BJ (cell line): ENCODE measurements at regions not wholly inside any gene's neighbourhood (a gene's known extent, or its start where the extent isn't known, plus 50 kb on each side); places are given as distances from the start of the nearest gene placed in this dataset.

ENCODE experiments used
- CTCF ChIA-PET: fragments of 350-600 bp; formaldehyde crosslinking; extraction: SDS; loops from one replicate; lab custom pipeline; 2021; ENCODE audit warnings: antibody characterized with exemption, inconsistent platforms; lab: Yijun Ruan, JAX
- POLR2A ChIA-PET: fragments of 300-600 bp; sonication (Branson Sonifier 250); formaldehyde crosslinking; extraction: SDS; loops from one replicate; lab custom pipeline; 2021; ENCODE audit warnings: antibody characterized with exemption; lab: Charles Lee
- DNase-seq: peaks from one replicate; pipeline ENCODE4 v3.0.0-alpha.2; 2011; ENCODE audit warnings: low read depth
- H3K27me3 ChIP-seq: 2 replicates; pipeline ENCODE4 v1.6.0; 2011; ENCODE audit warnings: low read length; ENCODE audit not compliant: control insufficient read depth, insufficient read depth
- H3K36me3 ChIP-seq: 2 replicates; pipeline ENCODE4 v1.5.1; 2011; ENCODE audit warnings: low read length; ENCODE audit not compliant: control insufficient read depth, insufficient read depth
- H3K4me3 ChIP-seq: 2 replicates; pipeline ENCODE4 v1.5.1; 2011; ENCODE audit warnings: low read depth, mild to moderate bottlenecking, control low read depth, low read length
- TF ChIP-seq, protein P1 (sequence below): IDR thresholded peaks from 2 replicates; pipeline ENCODE4 v1.5.1; 2011; ENCODE audit warnings: low read depth, mild to moderate bottlenecking, control low read depth, inconsistent platforms, low read length, moderate library complexity; ENCODE audit not compliant: insufficient read depth

DNA sequence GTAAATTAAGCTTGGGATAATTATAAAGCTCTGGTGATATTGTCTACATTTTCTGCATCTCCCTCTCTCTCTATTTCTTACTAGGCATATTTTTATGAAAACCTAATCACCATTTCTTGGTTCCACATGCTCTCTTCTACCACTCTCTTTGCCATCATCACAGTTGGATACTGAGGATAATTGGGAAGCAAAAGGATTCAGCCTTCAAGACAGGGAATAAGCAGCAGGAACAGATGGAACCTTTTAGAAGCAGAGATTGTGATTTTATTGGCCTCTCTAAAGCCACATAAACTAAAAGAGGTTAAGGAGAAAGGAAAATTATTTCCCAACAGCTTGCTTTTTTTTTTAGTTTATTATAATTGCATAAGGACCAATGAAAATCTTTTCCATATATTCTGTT, 226.3 kb upstream of the SPHKAP start:
- Histone ChIP-seq H3K27me3 (no peaks in the 10 kb centered on the region), H3K36me3 (no peaks in the 10 kb centered on the region), H3K4me3 (no peak overlapping the region)
- CTCF ChIA-PET: interaction anchor here (1.4 kb wide), 1 partner anchor 15 kb away, joined by 4 read pairs; no protein-coding TSS in a partner anchor
- TF ChIP-seq, protein P1, sequence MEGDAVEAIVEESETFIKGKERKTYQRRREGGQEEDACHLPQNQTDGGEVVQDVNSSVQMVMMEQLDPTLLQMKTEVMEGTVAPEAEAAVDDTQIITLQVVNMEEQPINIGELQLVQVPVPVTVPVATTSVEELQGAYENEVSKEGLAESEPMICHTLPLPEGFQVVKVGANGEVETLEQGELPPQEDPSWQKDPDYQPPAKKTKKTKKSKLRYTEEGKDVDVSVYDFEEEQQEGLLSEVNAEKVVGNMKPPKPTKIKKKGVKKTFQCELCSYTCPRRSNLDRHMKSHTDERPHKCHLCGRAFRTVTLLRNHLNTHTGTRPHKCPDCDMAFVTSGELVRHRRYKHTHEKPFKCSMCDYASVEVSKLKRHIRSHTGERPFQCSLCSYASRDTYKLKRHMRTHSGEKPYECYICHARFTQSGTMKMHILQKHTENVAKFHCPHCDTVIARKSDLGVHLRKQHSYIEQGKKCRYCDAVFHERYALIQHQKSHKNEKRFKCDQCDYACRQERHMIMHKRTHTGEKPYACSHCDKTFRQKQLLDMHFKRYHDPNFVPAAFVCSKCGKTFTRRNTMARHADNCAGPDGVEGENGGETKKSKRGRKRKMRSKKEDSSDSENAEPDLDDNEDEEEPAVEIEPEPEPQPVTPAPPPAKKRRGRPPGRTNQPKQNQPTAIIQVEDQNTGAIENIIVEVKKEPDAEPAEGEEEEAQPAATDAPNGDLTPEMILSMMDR: no peak
- POLR2A ChIA-PET: no interaction called here
- no peak for DNase-seq

DNA sequence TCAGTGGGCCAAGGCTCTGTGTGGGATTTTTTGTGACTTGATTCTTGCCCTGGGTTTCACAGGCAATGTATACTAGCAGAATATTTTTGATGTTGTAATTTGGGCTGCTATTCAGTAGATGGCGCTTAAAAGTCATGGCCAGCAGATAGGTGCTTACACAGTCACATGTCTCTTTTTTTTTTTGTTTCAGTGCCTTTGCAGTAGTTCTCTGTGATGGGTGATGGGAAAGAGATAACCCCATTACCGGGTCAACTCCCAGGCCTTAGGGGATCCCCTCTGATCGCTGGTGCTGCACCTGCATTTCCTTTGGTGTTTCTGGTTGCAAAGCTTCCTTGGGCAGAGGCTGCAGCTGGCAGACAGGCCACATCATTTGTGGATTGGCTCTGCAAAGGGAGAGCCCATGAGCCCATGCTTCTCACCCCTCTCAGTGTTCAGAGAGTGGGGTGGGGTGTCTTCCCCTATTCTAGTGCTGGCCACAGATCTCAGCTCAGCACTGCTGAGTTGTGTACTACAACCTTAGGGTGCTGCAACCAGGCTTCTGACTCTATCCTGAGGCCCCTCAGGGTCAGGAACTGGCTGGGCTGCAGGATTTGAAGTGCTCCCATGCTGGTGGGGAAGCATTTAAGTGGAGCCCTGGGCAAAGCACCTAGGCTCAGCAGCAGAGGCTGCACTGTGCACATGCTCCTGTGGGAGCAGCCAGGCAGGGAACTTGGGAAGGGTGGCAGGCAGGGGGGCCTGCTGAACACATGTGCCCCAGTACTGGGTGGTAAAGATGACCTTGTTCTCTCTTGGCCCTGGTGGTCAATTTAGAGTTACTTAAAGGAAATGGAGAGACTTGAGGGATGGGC, 219.8 kb upstream of the SPHKAP start:
- no peak for DNase-seq
- ChIA-PET POLR2A (no interaction called here), CTCF (no interaction called here)
- H3K36me3 ChIP-seq: no peaks in the 10 kb centered on the region
- TF ChIP-seq, protein P1: no peak
- no peaks in the 10 kb centered on the region for H3K27me3 ChIP-seq
- H3K4me3 ChIP-seq: no peak overlapping the region

DNA sequence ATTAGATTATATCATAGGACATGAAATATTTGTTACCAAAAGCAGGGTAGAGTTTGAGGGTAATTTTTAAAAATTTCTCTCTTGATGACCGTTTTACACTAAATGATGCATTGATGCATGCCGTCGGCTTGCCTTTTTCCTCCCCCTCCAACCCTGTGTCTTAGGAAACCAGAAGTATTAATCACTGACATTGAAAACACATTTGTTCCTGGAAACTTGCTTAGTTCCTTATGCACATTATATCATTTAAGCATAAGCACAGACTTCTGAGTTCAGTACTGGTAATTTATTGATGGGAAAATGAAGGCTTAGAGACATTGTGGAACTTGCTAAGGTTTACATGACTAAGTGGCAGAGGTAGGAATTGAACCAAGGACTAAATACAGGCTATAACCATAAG, 206.3 kb upstream of the SPHKAP start:
- H3K4me3 ChIP-seq: no peak overlapping the region
- no peaks in the 10 kb centered on the region for H3K27me3 ChIP-seq
- TF ChIP-seq, protein P1: no peak
- CTCF ChIA-PET: no interaction called here
- no peak for DNase-seq
- no peaks in the 10 kb centered on the region for H3K36me3 ChIP-seq
- POLR2A ChIA-PET: no interaction called here

DNA sequence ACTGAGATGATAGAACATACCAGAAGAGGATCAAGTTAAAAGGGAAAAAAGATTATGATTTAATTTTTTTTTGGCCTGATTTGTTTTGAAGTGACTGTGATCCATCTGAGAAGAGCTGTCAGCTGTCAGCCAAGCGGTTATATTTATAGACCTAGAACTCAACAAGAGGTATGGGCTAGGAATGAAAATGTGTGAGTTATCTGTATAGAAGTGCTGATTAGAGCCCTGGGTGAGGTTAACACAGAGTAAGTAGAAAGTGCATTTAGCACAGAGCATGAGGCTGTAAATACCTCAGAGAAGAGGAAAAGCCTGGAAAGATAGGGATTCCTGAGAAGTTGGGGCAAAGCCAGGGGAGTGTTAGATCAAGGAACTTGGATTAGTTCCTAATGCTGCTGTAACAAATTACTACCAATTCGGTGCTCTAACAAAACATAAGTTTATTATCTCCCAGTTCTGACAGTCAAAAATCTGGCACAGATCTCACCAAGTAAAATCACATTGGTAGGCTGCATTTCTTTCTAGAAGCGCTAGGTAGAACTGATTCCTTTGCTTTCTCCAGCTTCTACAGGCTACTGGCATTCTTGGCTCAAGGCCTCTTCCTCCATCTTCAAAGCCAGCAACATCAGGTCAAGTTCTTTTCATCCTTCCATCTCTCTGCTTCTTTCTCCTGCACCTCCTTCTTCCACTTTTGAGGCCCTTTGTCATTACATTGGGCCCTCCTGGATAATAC, 197.4 kb upstream of the SPHKAP start:
- ChIA-PET POLR2A (no interaction called here), CTCF (no interaction called here)
- TF ChIP-seq, protein P1: no peak
- H3K36me3 ChIP-seq: no peaks in the 10 kb centered on the region
- no peaks in the 10 kb centered on the region for H3K27me3 ChIP-seq
- DNase-seq: no peak
- no peak overlapping the region for H3K4me3 ChIP-seq

DNA sequence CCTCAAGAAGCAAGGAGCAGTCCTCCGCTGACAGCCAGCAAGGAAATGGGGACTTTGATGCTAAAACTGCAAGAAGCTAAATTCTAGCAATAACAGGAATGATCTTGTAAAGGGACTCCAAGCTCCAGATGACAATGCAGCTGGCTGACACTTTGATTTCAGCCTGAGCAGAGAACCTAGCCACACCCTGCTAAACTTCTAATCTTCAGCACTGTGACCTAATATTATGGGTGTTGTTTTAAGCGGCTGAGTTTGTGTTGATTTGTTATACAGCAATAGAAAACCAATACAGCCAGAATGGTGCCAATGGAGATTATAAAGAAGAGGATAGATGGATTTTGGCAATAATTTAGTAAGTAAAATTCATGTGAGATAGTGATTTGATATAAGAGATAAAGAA, 196.7 kb upstream of the SPHKAP start:
- TF ChIP-seq, protein P1: no peak
- DNase-seq: no peak
- H3K4me3 ChIP-seq: no peak overlapping the region
- ChIA-PET POLR2A (no interaction called here), CTCF (no interaction called here)
- H3K27me3 ChIP-seq: no peaks in the 10 kb centered on the region
- H3K36me3 ChIP-seq: no peaks in the 10 kb centered on the region
